ENCODE measurements at regions not wholly inside any gene's neighbourhood (a gene's known extent, or its start where the extent isn't known, plus 50 kb on each side); places are given as distances from the start of the nearest gene placed in this dataset.

GRCh38 chr1:232207073-232207866 lies 422.7 kb downstream of the SIPA1L2 start:
- TF ChIP-seq SP1 (IDR thresholded peaks at IDR 0.05) (no peak), CTBP1 (IDR thresholded peaks at IDR 0.05; ENCODE audit: borderline replicate concordance) (no peak), L3MBTL2 (conservative IDR thresholded peaks at IDR 0.05) (no peak), FOXM1 (IDR thresholded peaks at IDR 0.05; ENCODE audit: borderline replicate concordance) (no peak)
